ENCODE measurements at regions not wholly inside any gene's neighbourhood (a gene's known extent, or its start where the extent isn't known, plus 50 kb on each side); places are given as distances from the start of the nearest gene placed in this dataset.

GRCh38 chr16:11464241-11464640 lies 119.0 kb downstream of the RMI2 start:
- intact Hi-C loops (cut with micrococcal nuclease): no loop called here
- Mint-ChIP-seq H3K9me3 (no peaks in the 10 kb centered on the region), H3K27me3 (peaks cover 2% of the 10 kb centered on the region), H3K4me3 (no peak overlapping the region), H3K36me3 (ENCODE audit: low read depth) (no peaks in the 10 kb centered on the region), H3K4me1 (no peaks in the 10 kb centered on the region), H3K27ac (no peak overlapping the region)
- no peak for DNase-seq

GRCh38 chr16:11465675-11466074 lies 120.4 kb downstream of the RMI2 start:
- peaks cover 2% of the 10 kb centered on the region for H3K27me3 Mint-ChIP-seq
- no peak overlapping the region for H3K27ac Mint-ChIP-seq
- no peaks in the 10 kb centered on the region for H3K4me1 Mint-ChIP-seq
- no peaks in the 10 kb centered on the region for H3K9me3 Mint-ChIP-seq
- no peak overlapping the region for H3K4me3 Mint-ChIP-seq
- H3K36me3 Mint-ChIP-seq (ENCODE audit: low read depth): no peaks in the 10 kb centered on the region
- intact Hi-C loops (cut with micrococcal nuclease): no loop called here
- DNase-seq: no peak

GRCh38 chr16:11470676-11471415 lies 115.9 kb downstream of the LITAF start:
- no peak for DNase-seq
- Mint-ChIP-seq H3K4me3 (no peak overlapping the region), H3K27me3 (peaks cover 2% of the 10 kb centered on the region), H3K36me3 (ENCODE audit: low read depth) (no peaks in the 10 kb centered on the region), H3K9me3 (no peaks in the 10 kb centered on the region), H3K27ac (no peak overlapping the region), H3K4me1 (no peaks in the 10 kb centered on the region)
- intact Hi-C loops (cut with micrococcal nuclease): no loop called here

GRCh38 chr16:11471548-11471947 lies 115.2 kb downstream of the LITAF start:
- H3K9me3 Mint-ChIP-seq: no peaks in the 10 kb centered on the region
- intact Hi-C loops (cut with micrococcal nuclease): no loop called here
- no peak overlapping the region for H3K27ac Mint-ChIP-seq
- no peaks in the 10 kb centered on the region for H3K36me3 Mint-ChIP-seq (ENCODE audit: low read depth)
- H3K4me1 Mint-ChIP-seq: no peaks in the 10 kb centered on the region
- no peak overlapping the region for H3K4me3 Mint-ChIP-seq
- H3K27me3 Mint-ChIP-seq: peaks cover 2% of the 10 kb centered on the region
- no peak for DNase-seq

- no peak for DNase-seq
- Mint-ChIP-seq H3K9me3 (no peaks in the 10 kb centered on the region), H3K4me3 (no peak overlapping the region), H3K27me3 (peaks cover 2% of the 10 kb centered on the region), H3K36me3 (ENCODE audit: low read depth) (no peaks in the 10 kb centered on the region), H3K27ac (no peak overlapping the region), H3K4me1 (no peaks in the 10 kb centered on the region)
- intact Hi-C loops (cut with micrococcal nuclease): no loop called here
Observed at GRCh38 chr16:11472410-11472809, 114.3 kb downstream of the LITAF start.

- Mint-ChIP-seq H3K4me3 (no peak overlapping the region), H3K9me3 (no peaks in the 10 kb centered on the region), H3K4me1 (no peaks in the 10 kb centered on the region), H3K36me3 (ENCODE audit: low read depth) (no peaks in the 10 kb centered on the region), H3K27me3 (no peaks in the 10 kb centered on the region), H3K27ac (no peak overlapping the region)
- DNase-seq: no peak
- intact Hi-C loops (cut with micrococcal nuclease): no loop called here
Observed at GRCh38 chr16:11472851-11473250, 113.9 kb downstream of the LITAF start.

- Mint-ChIP-seq H3K9me3 (no peaks in the 10 kb centered on the region), H3K36me3 (ENCODE audit: low read depth) (no peaks in the 10 kb centered on the region), H3K4me1 (no peaks in the 10 kb centered on the region), H3K4me3 (no peak overlapping the region), H3K27ac (no peak overlapping the region), H3K27me3 (no peaks in the 10 kb centered on the region)
- DNase-seq: no peak
- intact Hi-C loops (cut with micrococcal nuclease): no loop called here
Observed at GRCh38 chr16:11473728-11474127, 113.0 kb downstream of the LITAF start.

GRCh38 chr16:11474617-11475291 lies 112.0 kb downstream of the LITAF start:
- Mint-ChIP-seq H3K4me1 (no peaks in the 10 kb centered on the region), H3K9me3 (no peaks in the 10 kb centered on the region), H3K27me3 (no peaks in the 10 kb centered on the region), H3K36me3 (ENCODE audit: low read depth) (no peaks in the 10 kb centered on the region), H3K4me3 (no peak overlapping the region), H3K27ac (no peak overlapping the region)
- intact Hi-C loops (cut with micrococcal nuclease): no loop called here
- no peak for DNase-seq

GRCh38 chr16:11475896-11476630 lies 110.7 kb downstream of the LITAF start:
- Mint-ChIP-seq H3K9me3 (peaks cover 11% of the 10 kb centered on the region), H3K4me3 (no peak overlapping the region), H3K36me3 (ENCODE audit: low read depth) (no peaks in the 10 kb centered on the region), H3K27ac (no peak overlapping the region), H3K27me3 (no peaks in the 10 kb centered on the region), H3K4me1 (no peaks in the 10 kb centered on the region)
- intact Hi-C loops (cut with micrococcal nuclease): no loop called here
- no peak for DNase-seq

GRCh38 chr16:11476676-11477075 lies 110.0 kb downstream of the LITAF start:
- Mint-ChIP-seq H3K4me3 (no peak overlapping the region), H3K27me3 (no peaks in the 10 kb centered on the region), H3K4me1 (no peaks in the 10 kb centered on the region), H3K36me3 (ENCODE audit: low read depth) (no peaks in the 10 kb centered on the region), H3K27ac (no peak overlapping the region), H3K9me3 (peaks cover 12% of the 10 kb centered on the region)
- intact Hi-C loops (cut with micrococcal nuclease): no loop called here
- no peak for DNase-seq

GRCh38 chr16:11478431-11479119 lies 108.1 kb downstream of the LITAF start:
- Mint-ChIP-seq H3K27me3 (no peaks in the 10 kb centered on the region), H3K4me3 (no peak overlapping the region), H3K9me3 (peaks cover 28% of the 10 kb centered on the region), H3K4me1 (no peaks in the 10 kb centered on the region), H3K27ac (no peak overlapping the region), H3K36me3 (ENCODE audit: low read depth) (no peaks in the 10 kb centered on the region)
- no peak for DNase-seq
- intact Hi-C loops (cut with micrococcal nuclease): no loop called here

GRCh38 chr16:11479916-11480315 lies 106.8 kb downstream of the LITAF start:
- Mint-ChIP-seq H3K27ac (no peak overlapping the region), H3K4me3 (no peak overlapping the region), H3K4me1 (no peaks in the 10 kb centered on the region), H3K27me3 (no peaks in the 10 kb centered on the region), H3K9me3 (peaks cover 36% of the 10 kb centered on the region), H3K36me3 (ENCODE audit: low read depth) (no peaks in the 10 kb centered on the region)
- intact Hi-C loops (cut with micrococcal nuclease): no loop called here
- no peak for DNase-seq

- Mint-ChIP-seq H3K36me3 (ENCODE audit: low read depth) (peaks cover 1% of the 10 kb centered on the region), H3K4me3 (no peak overlapping the region), H3K27me3 (no peaks in the 10 kb centered on the region), H3K27ac (no peak overlapping the region), H3K9me3 (peaks cover 41% of the 10 kb centered on the region), H3K4me1 (no peaks in the 10 kb centered on the region)
- intact Hi-C loops (cut with micrococcal nuclease): no loop called here
- DNase-seq: no peak
Observed at GRCh38 chr16:11480634-11481033, 106.1 kb downstream of the LITAF start.

GRCh38 chr16:11481987-11482386 lies 104.7 kb downstream of the LITAF start:
- Mint-ChIP-seq H3K36me3 (ENCODE audit: low read depth) (peaks cover 1% of the 10 kb centered on the region), H3K4me3 (no peak overlapping the region), H3K9me3 (peaks cover 49% of the 10 kb centered on the region), H3K27ac (no peak overlapping the region), H3K4me1 (no peaks in the 10 kb centered on the region), H3K27me3 (no peaks in the 10 kb centered on the region)
- intact Hi-C loops (cut with micrococcal nuclease): no loop called here
- DNase-seq: no peak
